HG03135 (cell line): ENCODE measurements at regions not wholly inside any gene's neighbourhood (a gene's known extent, or its start where the extent isn't known, plus 50 kb on each side); places are given as distances from the start of the nearest gene placed in this dataset.

ENCODE experiments used
- ATAC-seq: cut with Tn5 transposase; IDR thresholded peaks from one replicate; pipeline ENCODE4 v1.9.1; 2021; ENCODE audit warnings: mild to moderate bottlenecking, moderate library complexity; ENCODE audit not compliant: unreplicated experiment

DNA sequence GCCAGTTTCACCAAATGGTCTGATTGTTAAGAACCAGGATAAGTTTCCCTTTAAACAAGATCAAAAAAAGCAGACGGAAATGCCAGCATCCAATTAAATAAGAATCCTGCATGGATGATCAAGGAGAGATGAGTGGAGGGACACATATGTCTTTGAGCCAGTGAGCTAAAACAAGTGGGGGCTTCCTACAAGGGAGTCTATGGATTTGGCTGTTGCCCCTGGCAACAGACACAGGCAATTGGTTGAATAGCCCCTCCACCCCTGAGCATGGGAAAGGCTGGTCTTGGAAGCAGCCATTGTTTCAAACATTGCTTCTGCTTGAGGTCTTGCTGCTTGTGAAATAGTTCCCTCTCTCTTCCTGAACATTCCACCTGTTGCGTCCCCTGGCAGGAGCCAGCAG lies 374.7 kb upstream of the ERCC4 start:
- ATAC-seq, result no peak

DNA sequence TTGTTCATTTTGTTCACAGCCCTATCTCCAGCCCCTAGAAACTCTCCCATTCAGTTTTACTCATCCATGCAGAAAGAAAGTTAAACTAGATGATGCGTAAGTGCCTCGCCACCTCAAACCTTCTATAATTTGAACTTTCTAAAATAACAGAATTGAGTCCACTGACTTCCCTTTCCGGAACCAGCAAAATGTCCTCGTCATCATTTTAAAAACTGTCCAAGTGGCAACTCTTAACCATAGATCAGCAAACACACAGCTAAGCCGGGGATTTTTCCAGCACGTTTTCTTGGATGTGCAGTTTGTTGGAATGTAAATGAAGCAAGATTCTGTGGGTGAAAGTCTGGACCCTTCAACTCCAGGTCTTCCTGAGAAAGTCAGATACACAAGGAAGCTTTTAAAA lies 369.7 kb upstream of the ERCC4 start:
- no peak for ATAC-seq

DNA sequence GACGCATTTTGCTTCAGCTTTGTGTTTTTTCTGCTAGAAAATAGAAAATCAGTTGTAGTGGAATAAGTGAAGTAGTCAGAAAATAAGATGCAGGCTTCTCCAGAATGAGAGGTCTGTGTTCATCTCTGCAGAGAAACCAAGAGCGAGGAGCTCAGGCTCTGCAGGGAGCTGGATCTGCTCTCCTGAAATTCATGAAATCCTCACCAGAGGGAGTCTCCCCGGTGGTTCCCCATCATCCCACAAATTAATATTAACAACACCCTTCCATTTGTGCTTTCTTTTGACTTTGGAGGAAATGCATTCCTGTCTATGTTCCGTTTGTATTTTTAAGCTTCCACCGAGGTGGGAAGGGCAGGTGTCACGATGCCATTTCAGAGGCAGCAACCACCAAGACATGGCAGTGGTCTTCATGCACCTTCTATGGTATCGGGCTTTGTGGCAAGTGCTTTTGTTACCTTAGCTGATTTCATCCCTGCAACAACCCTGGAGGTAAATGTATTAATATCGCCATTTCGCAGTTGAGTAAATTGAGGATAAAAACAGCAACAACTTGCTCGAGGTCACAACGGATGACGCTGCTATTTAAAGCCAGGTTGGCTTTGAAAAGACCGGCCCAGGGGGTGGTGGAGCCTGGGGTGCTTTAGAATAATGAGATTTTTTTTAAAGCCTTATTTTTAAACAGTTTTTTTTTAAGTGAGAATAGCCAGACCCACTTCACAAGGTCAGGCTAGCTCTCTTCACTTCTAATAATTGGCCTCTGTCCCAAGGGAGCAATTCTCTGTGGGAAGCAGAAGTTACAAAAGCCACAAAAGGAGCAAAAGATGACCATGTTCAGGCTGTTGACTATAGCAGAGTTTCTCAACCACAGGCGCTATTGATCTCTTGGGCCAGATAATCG lies 367.6 kb upstream of the ERCC4 start:
- no peak for ATAC-seq

DNA sequence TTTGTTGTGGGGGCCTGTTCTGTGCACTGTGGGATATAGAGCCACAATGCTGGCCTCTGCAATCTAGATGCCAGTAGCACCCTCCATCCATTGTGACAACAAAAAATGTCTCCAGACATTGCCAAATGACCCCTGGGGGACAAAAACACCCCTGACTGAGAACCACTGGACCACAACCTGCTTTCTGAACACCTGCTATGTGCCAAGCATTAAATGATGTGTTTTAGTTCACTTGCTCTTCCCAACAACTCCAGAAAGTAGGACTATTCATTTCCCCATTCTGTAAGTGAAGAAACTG lies 367.0 kb upstream of the ERCC4 start:
- no peak for ATAC-seq

DNA sequence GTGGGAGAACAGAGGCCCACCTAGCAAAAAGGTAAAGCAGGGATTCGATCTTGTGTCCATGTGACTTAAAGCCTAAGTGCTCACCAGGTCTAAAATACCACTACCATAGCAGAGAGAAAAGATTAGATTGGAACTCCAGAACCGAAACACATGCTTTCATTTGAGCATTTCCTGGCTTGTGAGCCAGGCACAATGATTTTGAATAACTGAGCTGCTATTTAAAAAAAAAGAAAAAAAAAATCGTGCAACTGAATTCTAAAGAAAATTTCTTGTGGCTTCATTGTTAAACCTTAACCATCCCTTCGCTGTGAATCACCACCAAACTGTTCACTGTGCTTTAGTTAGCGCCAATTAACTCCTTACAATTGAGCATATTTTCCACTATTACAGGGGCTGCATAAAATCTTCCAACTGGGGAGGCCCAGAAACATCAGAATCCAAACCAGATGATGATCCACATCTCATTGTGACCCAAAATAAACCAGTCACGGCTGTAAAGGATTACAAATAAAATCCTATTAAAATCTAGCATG lies 366.4 kb upstream of the ERCC4 start:
- no peak for ATAC-seq

DNA sequence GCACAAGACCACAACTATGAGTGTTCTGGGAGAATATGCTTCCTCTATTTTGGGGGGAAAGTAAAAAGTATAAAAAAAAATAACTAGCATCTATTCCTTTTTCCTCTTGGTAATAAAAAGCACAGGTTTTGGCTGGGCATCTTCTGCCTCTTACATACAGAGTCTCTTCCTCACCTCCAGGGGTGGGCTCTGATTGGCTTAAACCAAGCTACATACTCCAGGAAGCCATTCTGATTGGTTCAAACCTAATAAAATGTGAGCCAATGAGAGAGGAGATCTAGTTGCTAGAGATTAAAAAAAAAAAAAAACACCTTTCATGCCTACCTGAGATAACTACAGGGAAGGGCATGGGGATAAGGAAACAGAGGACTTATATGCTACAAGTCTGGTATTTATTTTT lies 365.9 kb upstream of the ERCC4 start:
- ATAC-seq, result no peak

DNA sequence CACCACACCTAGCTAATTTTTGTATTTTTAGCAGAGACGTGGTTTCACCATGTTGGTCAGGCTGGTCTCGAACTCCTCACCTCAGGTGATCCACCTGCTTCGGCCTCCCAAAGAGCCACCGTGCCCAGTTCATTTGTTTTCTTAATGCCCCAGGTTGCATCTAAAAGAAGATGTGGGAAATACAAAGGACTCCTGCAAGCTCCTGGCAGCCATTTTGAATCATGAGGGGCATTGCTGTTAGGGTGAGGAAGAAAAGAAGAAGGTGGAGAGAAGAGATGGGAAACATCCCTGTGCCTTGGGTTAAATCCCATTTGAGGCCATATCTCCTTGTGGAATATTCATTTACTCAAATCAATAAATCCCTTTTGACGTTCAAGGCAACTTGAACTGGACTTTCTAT lies 365.3 kb upstream of the ERCC4 start:
- ATAC-seq, result no peak

DNA sequence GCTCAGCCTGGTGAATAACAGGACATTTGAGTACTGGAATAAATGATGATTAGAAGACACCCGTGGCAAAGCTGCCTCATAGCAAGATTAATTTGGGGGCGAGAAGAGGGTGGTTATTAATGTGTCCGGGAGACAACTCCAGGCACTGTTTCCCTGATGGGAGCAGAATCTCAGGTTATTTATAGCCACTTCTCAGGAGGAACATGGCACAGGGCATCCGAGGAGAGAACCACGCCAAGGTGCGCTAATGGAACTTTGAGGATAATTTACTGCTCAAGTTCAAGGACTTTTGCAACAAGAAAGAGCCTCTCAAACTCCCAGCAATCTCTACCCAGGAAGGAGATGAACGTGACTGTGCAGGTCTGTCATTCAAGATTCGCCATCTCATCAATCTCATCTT lies 362.5 kb upstream of the ERCC4 start:
- ATAC-seq, result no peak

DNA sequence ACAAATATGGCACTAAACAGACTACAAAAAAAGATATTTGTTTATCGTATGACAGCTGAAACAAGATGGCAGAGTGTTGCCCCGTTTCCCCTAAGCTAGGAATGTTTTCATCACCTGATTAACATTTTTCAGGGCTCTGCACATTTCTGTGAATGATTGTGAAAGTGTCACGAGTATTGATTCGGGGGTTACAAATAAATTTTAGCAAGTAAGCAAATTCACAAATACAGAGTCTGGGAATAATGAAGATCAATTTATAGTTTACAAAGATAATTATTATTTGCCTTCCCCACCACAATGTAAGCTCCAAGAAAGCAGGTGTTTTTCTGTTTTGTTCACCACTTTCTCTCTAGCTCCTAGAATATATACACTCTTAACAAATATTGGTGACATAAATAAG lies 361.2 kb upstream of the ERCC4 start:
- ATAC-seq, result no peak

DNA sequence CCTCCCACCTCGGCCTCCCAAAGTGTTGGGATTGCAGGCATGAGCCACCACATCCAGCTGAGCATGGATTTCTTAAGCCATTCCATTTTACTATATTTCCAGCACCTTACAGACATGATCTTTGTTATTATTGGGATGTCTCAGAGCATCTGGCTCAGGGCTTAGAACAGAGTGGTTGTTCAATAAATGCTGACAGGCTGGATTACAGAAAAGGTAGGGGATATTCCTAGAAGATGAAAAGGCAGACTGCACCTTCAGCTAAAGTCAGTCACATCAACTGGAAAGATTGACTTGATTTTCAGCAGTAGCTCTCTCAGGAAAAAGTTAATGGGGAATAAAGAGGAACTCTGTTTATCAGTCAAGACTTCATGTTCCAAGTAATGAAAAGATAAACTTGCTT lies 360.3 kb upstream of the ERCC4 start:
- ATAC-seq, result no peak

DNA sequence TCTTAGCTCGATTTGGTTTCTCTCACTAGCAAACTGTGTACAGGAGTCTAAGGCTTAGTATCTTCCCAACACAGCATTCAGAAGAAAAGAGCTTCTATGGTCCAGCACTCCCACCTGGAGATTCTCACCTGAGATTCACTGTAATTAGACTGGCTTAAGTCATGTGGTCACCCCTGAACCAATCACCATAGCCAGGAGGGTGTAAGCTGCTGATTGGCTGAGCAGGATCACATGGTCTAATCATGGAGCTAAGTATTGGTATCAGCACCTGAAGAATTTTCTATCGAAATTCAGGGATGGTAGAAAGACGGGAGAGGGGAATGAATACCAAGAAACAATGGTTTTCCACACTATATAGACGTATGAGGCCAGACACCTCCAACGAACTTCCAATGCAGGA lies 359.8 kb upstream of the ERCC4 start:
- ATAC-seq, result no peak

DNA sequence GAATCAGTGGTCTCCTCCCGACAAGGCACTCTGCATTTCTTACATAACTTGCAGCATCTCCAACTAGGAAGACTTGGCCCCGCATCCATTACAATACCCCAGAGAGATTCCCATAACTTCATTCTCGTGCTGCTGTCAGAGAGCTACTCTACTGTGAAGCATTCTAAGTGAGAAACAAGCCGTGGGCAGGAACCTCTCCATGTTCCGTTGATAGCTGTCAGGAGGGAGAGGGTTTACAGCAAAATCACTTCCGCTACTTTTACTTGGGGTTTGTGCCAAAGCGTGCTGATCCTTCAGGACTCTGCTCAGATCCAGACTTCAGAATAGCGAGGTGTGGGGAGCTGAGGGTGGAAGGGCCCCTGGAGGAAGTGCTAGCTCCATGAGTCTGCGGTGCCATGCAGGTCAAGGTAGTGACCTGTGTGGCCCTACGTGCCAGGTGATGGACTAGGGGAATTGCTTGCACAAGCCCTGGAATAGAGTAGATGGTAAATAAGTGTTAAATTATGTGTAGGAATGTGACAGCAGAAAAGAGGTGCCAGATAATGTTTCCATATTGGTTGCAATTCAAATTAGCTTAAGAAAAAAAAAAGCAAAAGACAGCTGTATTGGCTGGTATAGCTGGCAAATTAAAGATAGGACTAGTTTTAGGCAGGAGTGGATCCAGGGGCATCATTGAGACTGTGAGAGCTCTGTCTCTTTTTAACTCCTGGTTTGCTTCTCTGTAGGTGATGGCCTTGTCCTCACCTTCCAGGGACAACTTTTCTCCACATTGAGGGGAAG lies 358.5 kb upstream of the ERCC4 start:
- ATAC-seq, result no peak

DNA sequence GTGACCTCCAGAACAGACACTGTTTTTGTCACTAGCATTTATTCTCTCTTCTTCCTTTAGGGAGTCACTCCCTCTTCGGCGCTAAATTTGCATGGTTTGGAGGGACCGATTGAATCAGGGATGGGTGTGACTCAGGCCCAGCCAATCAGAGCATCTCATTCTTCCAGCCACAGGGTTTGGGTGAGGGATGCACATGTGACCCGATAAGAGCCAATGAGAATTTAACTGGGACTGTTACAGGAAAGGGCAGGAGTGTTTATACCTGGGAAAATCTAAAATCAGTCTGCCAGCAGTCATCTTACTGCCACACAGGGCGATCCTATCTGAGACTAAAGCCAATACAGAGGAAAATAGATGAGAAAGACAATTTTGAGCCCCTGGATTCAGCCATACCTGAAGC lies 351.2 kb upstream of the ERCC4 start:
- ATAC-seq, result no peak

DNA sequence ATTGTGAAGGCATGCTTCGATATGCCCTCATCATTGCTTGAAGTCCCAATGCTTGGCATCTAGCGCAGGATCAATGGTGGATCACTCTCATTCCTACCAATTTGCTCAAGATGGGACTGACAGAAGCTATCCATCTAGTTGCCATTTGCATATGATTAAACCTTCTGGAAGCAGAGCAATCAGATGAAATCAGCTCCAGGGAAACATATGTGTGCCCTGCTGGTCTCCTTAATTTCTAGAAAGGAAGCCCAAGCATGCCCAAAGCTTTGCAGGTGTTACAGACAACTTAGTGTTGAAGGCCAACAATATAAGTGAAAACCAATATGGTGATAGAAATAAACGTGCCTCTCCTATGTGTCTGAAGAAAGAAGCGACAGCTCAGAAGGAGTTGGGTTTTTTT lies 350.0 kb upstream of the ERCC4 start:
- no peak for ATAC-seq

DNA sequence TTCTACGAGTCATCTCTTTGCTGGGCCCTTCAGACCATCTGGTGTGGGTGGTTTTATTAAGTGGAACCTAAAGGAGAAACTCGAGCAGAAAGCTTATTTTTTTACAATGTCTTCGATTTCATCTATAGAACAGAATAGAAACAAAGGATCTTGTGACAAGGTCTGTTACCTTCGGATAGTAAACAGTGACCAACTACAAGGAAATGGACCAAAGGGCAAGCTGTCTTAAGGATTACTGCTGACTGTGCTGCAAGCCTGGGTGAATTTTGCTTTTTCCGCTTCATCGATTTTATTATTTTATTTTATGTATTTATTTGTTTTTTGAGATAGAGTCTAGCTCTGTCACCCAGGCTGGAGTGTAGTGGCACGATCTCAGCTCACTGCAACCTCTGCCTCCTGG lies 348.9 kb upstream of the ERCC4 start:
- ATAC-seq, result no peak

DNA sequence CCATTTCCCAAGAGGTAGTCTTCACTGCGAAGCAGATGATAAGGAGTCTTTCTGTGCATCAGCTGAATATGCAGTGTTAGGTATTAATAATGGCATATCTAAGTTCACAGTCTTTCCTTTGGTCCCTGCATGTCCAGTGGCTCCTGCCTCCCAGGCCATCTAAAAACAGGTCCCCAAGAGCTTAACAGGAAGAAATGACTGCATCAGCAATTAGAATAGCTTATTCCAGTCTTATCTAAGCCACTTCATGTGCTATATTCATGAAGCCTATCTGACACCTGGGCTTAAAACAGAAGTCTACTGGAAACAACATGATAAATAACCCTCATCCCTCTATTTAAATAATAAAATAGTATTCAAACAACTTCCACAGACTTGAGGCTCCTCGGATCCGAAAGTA lies 346.1 kb upstream of the ERCC4 start:
- ATAC-seq, result no peak

DNA sequence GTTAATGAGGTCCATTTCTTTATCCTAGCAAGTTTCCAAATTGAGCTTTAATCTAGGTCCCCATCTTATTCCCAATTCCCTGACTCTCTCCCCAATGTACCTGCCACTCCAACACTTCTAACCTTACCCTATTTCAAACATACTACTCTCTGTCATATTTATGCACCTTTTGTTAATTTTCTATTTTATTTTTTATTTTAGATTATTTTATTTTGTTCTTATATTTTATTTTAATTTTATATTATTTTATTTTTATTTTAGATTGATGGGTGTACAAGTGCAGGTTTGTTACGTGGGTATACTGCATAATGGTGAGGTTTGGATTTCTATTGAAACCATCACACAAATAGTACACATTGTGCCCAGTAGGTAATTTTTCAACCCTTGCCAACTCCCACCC lies 333.9 kb upstream of the ERCC4 start:
- no peak for ATAC-seq

DNA sequence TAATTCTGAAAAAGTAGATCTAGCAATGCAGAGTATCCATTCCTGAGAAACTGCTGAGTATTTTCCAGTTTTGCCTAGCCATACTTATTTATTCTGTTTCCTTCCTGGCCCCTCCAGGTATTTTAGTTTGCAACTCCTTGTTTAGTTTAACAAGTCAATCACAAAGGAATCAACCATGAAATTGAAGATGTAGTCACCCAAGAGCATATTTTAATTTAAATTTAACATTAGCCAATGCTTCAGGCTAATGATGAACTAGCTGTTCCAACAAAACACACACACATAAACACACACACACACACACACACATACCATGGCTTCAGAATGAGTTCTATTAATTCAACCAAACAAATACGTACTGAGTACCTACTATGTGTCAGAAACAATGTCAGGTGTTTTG lies 332.8 kb upstream of the ERCC4 start:
- no peak for ATAC-seq

DNA sequence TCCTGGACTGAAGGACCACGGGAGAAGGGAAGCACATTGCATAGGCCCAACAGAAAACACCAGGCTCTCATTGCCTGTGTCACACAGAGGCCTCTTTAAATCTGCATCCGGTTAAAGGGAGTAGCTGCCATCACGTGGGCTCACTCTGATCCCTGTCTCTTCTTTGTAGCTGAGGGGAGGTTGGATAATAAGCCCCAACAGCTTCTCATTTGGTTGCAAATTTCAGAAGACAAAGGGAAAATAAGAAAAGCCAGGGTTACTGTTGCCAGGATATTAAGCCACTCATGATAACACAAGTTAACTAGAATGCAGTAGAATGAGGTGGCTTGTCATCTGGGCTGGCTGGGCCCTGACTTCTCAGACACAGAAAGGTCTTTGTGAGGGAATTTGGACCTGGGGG lies 325.1 kb upstream of the ERCC4 start:
- no peak for ATAC-seq

DNA sequence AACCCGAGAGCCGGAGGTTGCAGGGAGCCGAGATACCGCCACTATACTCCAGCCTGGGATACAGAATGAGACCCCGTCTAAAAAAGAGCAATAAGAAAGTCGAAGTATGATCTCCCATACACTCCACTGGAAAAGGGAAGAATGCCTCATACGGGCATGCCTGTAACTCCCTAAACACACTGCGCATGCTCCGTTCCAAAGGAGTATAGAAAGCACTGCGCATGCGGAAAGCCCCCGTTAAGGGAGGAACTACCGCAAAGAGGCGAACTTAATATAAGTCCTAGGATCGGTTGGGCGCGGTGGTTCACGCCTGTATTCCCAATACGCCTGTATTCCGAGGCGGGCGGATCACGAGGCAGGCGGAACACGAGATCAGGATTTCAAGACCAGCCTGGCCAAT lies 313.1 kb upstream of the ERCC4 start:
- no peak for ATAC-seq

DNA sequence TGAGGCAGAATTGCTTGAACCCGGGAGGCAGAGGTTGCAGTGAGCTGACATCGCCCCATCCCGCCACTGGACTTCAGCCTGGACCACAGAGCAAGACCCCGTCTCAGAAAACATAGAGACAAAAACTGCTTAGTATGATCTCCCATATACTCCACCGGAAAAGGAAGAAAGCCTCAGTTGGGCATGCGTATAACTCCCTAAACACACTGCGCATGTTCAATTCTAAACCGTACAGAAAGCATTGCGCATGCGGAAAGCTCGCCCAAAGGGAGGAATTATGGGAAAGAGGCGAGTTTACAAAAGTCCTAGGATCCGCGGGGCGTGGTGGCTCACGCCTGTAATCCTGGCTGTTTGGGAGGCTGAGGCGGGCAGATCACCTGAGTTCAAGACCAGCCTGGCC lies 312.7 kb upstream of the ERCC4 start:
- no peak for ATAC-seq

DNA sequence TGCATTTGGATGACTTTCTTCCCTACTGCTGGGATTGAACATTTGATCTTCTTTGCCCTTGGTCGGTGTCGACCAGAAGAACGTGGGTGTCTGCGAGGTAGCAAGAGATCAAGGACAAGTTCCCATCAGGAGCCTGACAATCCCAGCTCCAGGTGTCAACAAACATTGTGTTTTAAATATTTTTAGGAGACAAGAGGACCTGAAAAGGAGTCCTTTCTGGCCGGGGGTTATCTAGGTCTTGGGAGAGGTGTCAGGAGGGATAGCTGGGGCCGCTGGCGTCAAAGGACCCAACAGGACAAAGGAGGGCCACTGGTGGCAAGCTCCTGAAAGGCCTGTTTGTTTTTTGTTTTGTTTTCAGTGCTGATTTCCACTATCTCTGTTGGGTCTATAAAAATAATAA lies 308.4 kb upstream of the ERCC4 start:
- no peak for ATAC-seq
